ENCODE measurements at regions not wholly inside any gene's neighbourhood (a gene's known extent, or its start where the extent isn't known, plus 50 kb on each side); places are given as distances from the start of the nearest gene placed in this dataset.

- no peaks in the 10 kb centered on the region for H3K79me2 ChIP-seq (ENCODE audit: control insufficient read depth, insufficient read depth, low read length)
- no peak for FAIRE-seq
- H3K27ac ChIP-seq (ENCODE audit: insufficient read depth, low read depth, low read length), result no peak overlapping the region
- H3K27me3 ChIP-seq (ENCODE audit: control insufficient read depth in 2 of 2, insufficient read depth in 2 of 2, low read length in 2 of 2), result peaks cover 0 to 2% of the 10 kb centered on the region in 2 experiments
- H3K9me1 ChIP-seq (replicated peaks; ENCODE audit: control insufficient read depth, extremely low read depth, insufficient read depth, low read length), result no peaks in the 10 kb centered on the region
- CTCF ChIA-PET, result interaction anchor here (0.9 kb wide), 1 partner anchor 10 kb away, joined by 3 read pairs; no protein-coding TSS in a partner anchor
- H3K9me3 ChIP-seq (replicated peaks; ENCODE audit: control insufficient read depth, insufficient read depth, low read length), result no peaks in the 10 kb centered on the region
- H3K36me3 ChIP-seq (ENCODE audit: control insufficient read depth in 2 of 2, extremely low read depth in 1 of 2, insufficient read depth in 2 of 2, low read length in 2 of 2), result no peaks in the 10 kb centered on the region
- no peak overlapping the region for H3K9ac ChIP-seq (replicated peaks; ENCODE audit: extremely low read depth, insufficient read depth, low read length)
- dilution Hi-C loops (cut with MboI; ENCODE audit: extremely low pct_ligation_motif_present, low sequenced_read_pairs), result no loop called here
- DNase-seq (ENCODE audit: low read depth, low spot score), result no peak
- POLR2A ChIA-PET, result no interaction called here
- H3K4me3 ChIP-seq (replicated peaks in 1 of 3; ENCODE audit: insufficient read depth in 1 of 3, low read depth in 1 of 3, low read length in 3 of 3), result no peak overlapping the region
- intact Hi-C loops (cut with micrococcal nuclease), result no loop called here
- no peak for TF ChIP-seq MYC (IDR thresholded peaks at IDR 0.05; ENCODE audit: low read depth, low read length)
- TF ChIP-seq POLR2AphosphoS5 (IDR thresholded peaks at IDR 0.05; ENCODE audit: insufficient read depth, low read depth, low read length), result no peak
- no peak for TF ChIP-seq GATA2 (IDR thresholded peaks at IDR 0.05; ENCODE audit: insufficient read depth, insufficient read length, low read depth, low read length)
- TF ChIP-seq FOS (IDR thresholded peaks at IDR 0.05; ENCODE audit: borderline replicate concordance, insufficient read depth, low read length), result no peak
- TF ChIP-seq EZH2 (IDR thresholded peaks at IDR 0.05; ENCODE audit: borderline replicate concordance, low read depth, low read length, severe bottlenecking), result no peak
- TF ChIP-seq POLR2A (IDR thresholded peaks at IDR 0.05; ENCODE audit: low read depth, low read length), result no peak
- no peak for TF ChIP-seq JUN (IDR thresholded peaks at IDR 0.05; ENCODE audit: borderline replicate concordance, insufficient read depth, insufficient read length, low read depth)
- no peak for TF ChIP-seq MAX (IDR thresholded peaks at IDR 0.05; ENCODE audit: insufficient read depth, insufficient read length)
- TF ChIP-seq CTCF (IDR thresholded peaks at IDR 0.05; ENCODE audit: extremely low read depth in 1 of 2, insufficient read depth in 1 of 2, low read depth in 1 of 2, low read length in 2 of 2), result no peak
- no peak overlapping the region for H2AFZ ChIP-seq (ENCODE audit: low read depth, low read length)
- BruUV-seq (replicated peaks), result no TSS peak
- H3K4me2 ChIP-seq (ENCODE audit: insufficient read depth, low read length), result no peak overlapping the region
- H3K4me1 ChIP-seq (ENCODE audit: control insufficient read depth, extremely low read depth, insufficient read depth, low read length), result no peaks in the 10 kb centered on the region
- H4K20me1 ChIP-seq (replicated peaks; ENCODE audit: control insufficient read depth, extremely low read depth, insufficient read depth, low read length), result no peaks in the 10 kb centered on the region
Observed at GRCh38 chr14:34262127-34262910, 199.7 kb downstream of the SPTSSA start.

Measured in endothelial cell of umbilical vein (primary cell).